DMS 273 treated with DMSO at 0.1 percent for 48 hours (cell line): ENCODE measurements at regions not wholly inside any gene's neighbourhood (a gene's known extent, or its start where the extent isn't known, plus 50 kb on each side); places are given as distances from the start of the nearest gene placed in this dataset.

Source experiments
- DNase-seq: peaks from one replicate; lab custom pipeline; 2025; lab: John Stamatoyannopoulos, UW

GRCh38 chr3:180284331-180285110 is 247.8 kb upstream of the PEX5L start:
- DNase-seq: no peak

- no peak for DNase-seq
These were observed 251.0 kb upstream of the PEX5L start for GRCh38 chr3:180287703-180288102.

GRCh38 chr3:180288816-180289215 is 252.1 kb upstream of the PEX5L start:
- no peak for DNase-seq

GRCh38 chr3:180290300-180290699 is 253.6 kb upstream of the PEX5L start:
- no peak for DNase-seq

- DNase-seq: no peak
These were observed 257.7 kb upstream of the PEX5L start for GRCh38 chr3:180294282-180295027.

- no peak for DNase-seq
These were observed 259.1 kb upstream of the PEX5L start for GRCh38 chr3:180295811-180296210.

GRCh38 chr3:180296971-180297370 is 260.2 kb upstream of the PEX5L start:
- DNase-seq: no peak

GRCh38 chr3:180306155-180306554 is 269.4 kb upstream of the PEX5L start:
- no peak for DNase-seq

- DNase-seq: no peak
These were observed 270.0 kb upstream of the PEX5L start for GRCh38 chr3:180306691-180307090.

- DNase-seq: no peak
These were observed 274.5 kb upstream of the PEX5L start for GRCh38 chr3:180311242-180311641.

GRCh38 chr3:180316321-180316720 is 279.6 kb upstream of the PEX5L start:
- no peak for DNase-seq

GRCh38 chr3:180319461-180319860 is 282.5 kb upstream of the TTC14 start:
- DNase-seq: no peak

- DNase-seq: no peak
These were observed 281.3 kb upstream of the TTC14 start for GRCh38 chr3:180320631-180321030.

- DNase-seq: no peak
These were observed 280.4 kb upstream of the TTC14 start for GRCh38 chr3:180321534-180321933.

- DNase-seq: no peak
These were observed 279.1 kb upstream of the TTC14 start for GRCh38 chr3:180322829-180323228.

- DNase-seq: no peak
These were observed 277.2 kb upstream of the TTC14 start for GRCh38 chr3:180324791-180325190.

- DNase-seq: no peak
These were observed 276.4 kb upstream of the TTC14 start for GRCh38 chr3:180325533-180325932.

GRCh38 chr3:180325958-180326357 is 276.0 kb upstream of the TTC14 start:
- DNase-seq: no peak

- no peak for DNase-seq
These were observed 272.8 kb upstream of the TTC14 start for GRCh38 chr3:180329187-180329586.

- no peak for DNase-seq
These were observed 272.1 kb upstream of the TTC14 start for GRCh38 chr3:180329847-180330246.

- DNase-seq: no peak
These were observed 271.5 kb upstream of the TTC14 start for GRCh38 chr3:180330440-180330839.

- no peak for DNase-seq
These were observed 269.4 kb upstream of the TTC14 start for GRCh38 chr3:180332608-180333007.

- no peak for DNase-seq
These were observed 266.9 kb upstream of the TTC14 start for GRCh38 chr3:180335050-180335449.

GRCh38 chr3:180340395-180340794 is 261.6 kb upstream of the TTC14 start:
- DNase-seq: no peak
